Common myeloid progenitor, CD34-positive (primary cell): ENCODE measurements at regions not wholly inside any gene's neighbourhood (a gene's known extent, or its start where the extent isn't known, plus 50 kb on each side); places are given as distances from the start of the nearest gene placed in this dataset.

Experiments
- CTCF ChIA-PET: fragments of 350-600 bp; sonication (Branson Sonifier 250); formaldehyde crosslinking; loops from one replicate; lab custom pipeline; 2021; ENCODE audit warnings: antibody characterized with exemption; lab: Charles Lee
- POLR2A ChIA-PET: fragments of 350-600 bp; sonication (Branson Sonifier 250); formaldehyde crosslinking; loops from one replicate; lab custom pipeline; 2021; ENCODE audit warnings: antibody characterized with exemption; lab: Charles Lee
- DNase-seq, 3 donors: peaks; one replicate each; pipeline versions ENCODE4 v3.0.0 to v3.0.0-alpha.2; 2013
- H3K27ac ChIP-seq, 2 experiments: 1 replicate in 1 of 2; 2 replicates in 1 of 2; pipeline ENCODE4 v1.7.0; 2013; ENCODE audit warnings: inconsistent platforms in 2 of 2, low read length in 2 of 2, mild to moderate bottlenecking in 2 of 2, low read depth in 1 of 2, moderate library complexity in 1 of 2; ENCODE audit not compliant: severe bottlenecking in 2 of 2, insufficient read depth in 1 of 2, poor library complexity in 1 of 2
- H3K27me3 ChIP-seq, 5 experiments: replicated peaks in 2 of 5; 1 replicate in 3 of 5; 2 replicates in 2 of 5; pipeline versions ENCODE4 v1.6.1 to v1.7.0; 2013; ENCODE audit warnings: low read length in 4 of 5, mild to moderate bottlenecking in 2 of 5, moderate library complexity in 2 of 5, inconsistent platforms in 1 of 5; ENCODE audit not compliant: insufficient read depth in 5 of 5, control insufficient read depth in 4 of 5
- H3K36me3 ChIP-seq, 4 experiments: 1 replicate in 2 of 4; 2 replicates in 2 of 4; pipeline versions ENCODE4 v1.6.1 to v1.7.0; 2013; ENCODE audit warnings: low read length in 3 of 4, control low read depth in 1 of 4, mild to moderate bottlenecking in 1 of 4; ENCODE audit not compliant: control insufficient read depth in 4 of 4, insufficient read depth in 4 of 4
- H3K4me1 ChIP-seq, 4 experiments: 1 replicate in 3 of 4; 2 replicates in 1 of 4; pipeline versions ENCODE4 v1.6.1 to v1.7.1; 2013; ENCODE audit warnings: low read length in 3 of 4, mild to moderate bottlenecking in 3 of 4, control low read depth in 1 of 4, inconsistent platforms in 1 of 4, moderate library complexity in 1 of 4; ENCODE audit not compliant: control insufficient read depth in 4 of 4, insufficient read depth in 4 of 4; ENCODE audit errors: control extremely low read depth in 1 of 4
- H3K4me3 ChIP-seq, 7 experiments: 1 replicate in 4 of 7; 2 replicates in 3 of 7; pipeline versions ENCODE4 v1.5.1 to v1.7.0; 2013; ENCODE audit warnings: mild to moderate bottlenecking in 7 of 7, low read length in 6 of 7, moderate library complexity in 6 of 7, inconsistent platforms in 2 of 7, low read depth in 2 of 7, control low read depth in 1 of 7; ENCODE audit not compliant: insufficient read depth in 4 of 7, control insufficient read depth in 1 of 7; ENCODE audit errors: extremely low read depth in 1 of 7
- H3K9me3 ChIP-seq, 5 experiments: 1 replicate in 4 of 5; 2 replicates in 1 of 5; pipeline versions ENCODE4 v1.6.1 to v1.7.1; 2013; ENCODE audit warnings: low read length in 4 of 5, mild to moderate bottlenecking in 2 of 5, inconsistent platforms in 1 of 5, low read depth in 1 of 5, moderate library complexity in 1 of 5; ENCODE audit not compliant: control insufficient read depth in 4 of 5, insufficient read depth in 2 of 5; ENCODE audit errors: control extremely low read depth in 1 of 5
- WGBS: methylation state at CpG from one replicate; pipeline ENCODE4 v1.1.5; 2013; ENCODE audit not compliant: insufficient coverage; 5-methylcytosine and 5-hydroxymethylcytosine counted together

DNA sequence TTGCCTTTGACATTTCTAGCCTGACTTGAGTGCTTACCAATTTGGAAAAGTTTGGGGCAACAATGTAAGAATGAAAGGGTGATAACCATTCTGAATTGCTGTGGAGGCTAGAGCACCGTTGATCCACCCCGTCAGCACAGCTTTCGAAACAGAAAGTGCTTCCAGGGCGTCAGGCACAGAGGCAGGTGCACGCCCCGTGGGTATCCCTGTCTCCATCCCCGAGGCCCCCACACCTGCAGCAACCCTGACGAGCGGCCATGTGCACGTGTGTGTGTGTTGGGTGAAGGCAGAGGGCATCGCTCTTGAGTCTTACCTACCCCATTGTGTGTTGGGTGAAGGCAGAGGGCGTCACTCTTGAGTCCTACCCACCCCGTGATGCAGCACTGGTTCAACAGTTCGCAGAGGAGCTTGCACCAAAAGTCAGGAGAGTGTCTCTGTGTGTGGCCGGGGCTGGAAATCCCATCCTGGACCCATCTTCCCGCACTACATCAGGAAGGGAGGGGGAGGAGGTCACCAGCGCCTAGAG lies 404.5 kb downstream of the BRD1 start:
- 93% methylated on average over 10 of the region's 17 CpGs for WGBS
- POLR2A ChIA-PET = no interaction called here
- Histone ChIP-seq H3K36me3 (no peaks in the 10 kb centered on the region), H3K4me3 (no peak overlapping the region), H3K9me3 (peaks cover 0 to 8% (median 0%) of the 10 kb centered on the region in 5 experiments), H3K27ac (no peak overlapping the region), H3K4me1 (no peaks in the 10 kb centered on the region), H3K27me3 (peaks cover 0 to 22% (median 5%) of the 10 kb centered on the region in 5 experiments)
- CTCF ChIA-PET = no interaction called here
- DNase-seq = no peak

DNA sequence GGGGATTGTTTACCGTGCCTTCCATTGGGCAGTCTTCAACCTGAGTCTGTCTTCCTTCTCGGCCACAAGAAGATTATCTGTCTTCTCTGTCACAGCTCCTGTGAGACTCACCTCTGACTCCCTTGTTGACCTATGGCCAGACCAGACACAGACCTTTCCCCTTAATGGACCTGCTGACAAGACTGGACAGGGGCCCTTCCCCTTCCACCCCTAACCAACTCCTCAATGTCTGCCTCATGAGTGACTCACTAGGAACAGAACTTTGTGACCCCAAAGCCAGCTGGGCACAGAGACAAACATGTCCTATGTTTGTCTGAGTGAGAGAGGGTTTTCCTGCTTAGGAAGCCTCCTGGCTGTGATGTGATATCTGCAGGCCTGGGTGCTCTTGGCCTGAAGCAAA lies 405.0 kb downstream of the BRD1 start:
- 95% methylated on average over 2 of the region's 2 CpGs for WGBS
- POLR2A ChIA-PET = no interaction called here
- Histone ChIP-seq H3K4me1 (no peaks in the 10 kb centered on the region), H3K36me3 (no peaks in the 10 kb centered on the region), H3K27ac (no peak overlapping the region), H3K27me3 (peaks cover 0 to 22% (median 5%) of the 10 kb centered on the region in 5 experiments), H3K9me3 (peaks cover 0 to 8% (median 0%) of the 10 kb centered on the region in 5 experiments), H3K4me3 (no peak overlapping the region)
- DNase-seq = no peak
- CTCF ChIA-PET = no interaction called here

DNA sequence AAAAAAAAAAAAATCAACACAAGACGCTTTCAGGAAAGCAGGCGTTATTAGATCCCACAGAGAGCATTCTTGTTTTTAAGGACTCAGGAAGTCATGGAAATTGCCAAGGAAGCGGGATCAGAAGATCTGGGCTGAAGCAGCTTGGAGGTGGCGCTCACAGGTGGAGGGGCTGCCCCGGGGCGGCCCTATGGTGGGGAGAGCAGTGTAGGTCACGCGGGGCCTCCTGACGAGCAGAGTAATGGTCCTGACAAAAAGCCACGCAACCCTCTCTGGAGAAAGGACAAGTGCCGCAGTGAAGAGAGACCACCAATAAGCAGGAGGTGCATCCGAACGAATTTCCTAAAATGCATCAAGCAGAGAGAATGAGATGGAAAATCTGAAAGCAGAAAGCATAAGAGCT lies 407.0 kb downstream of the BRD1 start:
- POLR2A ChIA-PET = no interaction called here
- CTCF ChIA-PET = no interaction called here
- 86% methylated on average over 11 of the region's 13 CpGs for WGBS

DNA sequence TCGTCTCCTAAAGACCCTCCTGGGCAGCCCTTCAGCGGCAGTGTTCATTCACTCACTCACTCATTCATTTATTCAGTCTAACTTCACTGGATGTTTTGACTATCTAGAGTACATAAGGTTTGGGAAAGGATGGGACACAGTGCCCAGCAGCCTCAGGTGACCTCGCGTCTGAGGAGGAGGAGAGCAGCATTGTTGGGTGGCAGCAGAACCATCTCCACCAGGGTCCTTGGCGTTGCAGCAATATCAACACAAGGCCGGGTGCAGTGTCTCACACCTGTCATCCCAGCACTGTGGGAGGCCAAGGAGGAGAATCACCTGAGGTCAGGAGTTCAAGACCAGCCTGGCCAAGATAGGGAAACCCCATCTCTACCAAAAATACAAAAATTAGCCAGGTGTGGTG lies 408.0 kb downstream of the BRD1 start:
- CTCF ChIA-PET = no interaction called here

More for the DNA sequence above, 407.0 kb downstream of the BRD1 start:
- Histone ChIP-seq H3K27me3 (peaks cover 0 to 13% (median 3%) of the 10 kb centered on the region in 5 experiments), H3K4me3 (no peak overlapping the region), H3K9me3 (peaks cover 0 to 8% (median 0%) of the 10 kb centered on the region in 5 experiments), H3K36me3 (no peaks in the 10 kb centered on the region), H3K4me1 (no peaks in the 10 kb centered on the region), H3K27ac (no peak overlapping the region)
- no peak for DNase-seq

DNA sequence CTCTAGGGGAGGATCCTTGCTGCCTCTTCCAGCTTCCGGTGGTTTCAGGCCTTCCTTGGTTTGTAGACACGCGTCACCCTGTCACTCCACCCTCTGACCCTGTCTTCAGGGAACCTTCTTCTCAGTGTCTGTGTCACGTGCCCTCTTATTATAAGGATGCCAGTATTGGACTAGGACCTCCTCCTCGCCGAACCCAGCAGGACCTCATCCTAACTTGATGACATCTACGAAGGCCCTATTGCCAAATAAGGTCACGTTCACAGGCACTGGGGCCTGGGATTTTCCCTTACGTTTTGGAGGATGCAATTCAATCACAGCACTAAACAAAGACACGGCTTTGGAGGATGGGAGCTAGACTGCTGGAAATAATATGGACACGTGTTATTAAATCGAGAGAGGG lies 408.7 kb downstream of the BRD1 start:
- CTCF ChIA-PET = no interaction called here
- H3K4me1 ChIP-seq = no peaks in the 10 kb centered on the region
- 94% methylated on average over 10 of the region's 12 CpGs for WGBS
- H3K9me3 ChIP-seq = peaks cover 0 to 8% (median 0%) of the 10 kb centered on the region in 5 experiments
- no peaks in the 10 kb centered on the region for H3K36me3 ChIP-seq
- H3K4me3 ChIP-seq = no peak overlapping the region
- POLR2A ChIA-PET = no interaction called here
- DNase-seq = no peak
- H3K27me3 ChIP-seq = peaks cover 0 to 10% (median 3%) of the 10 kb centered on the region in 5 experiments
- no peak overlapping the region for H3K27ac ChIP-seq

More for the DNA sequence above, 408.0 kb downstream of the BRD1 start:
- DNase-seq = no peak
- Histone ChIP-seq H3K36me3 (no peaks in the 10 kb centered on the region), H3K4me1 (no peaks in the 10 kb centered on the region), H3K27ac (no peak overlapping the region), H3K27me3 (peaks cover 0 to 10% (median 3%) of the 10 kb centered on the region in 5 experiments), H3K9me3 (peaks cover 0 to 8% (median 0%) of the 10 kb centered on the region in 5 experiments), H3K4me3 (no peak overlapping the region)
- POLR2A ChIA-PET = no interaction called here
- WGBS = 92% methylated on average over 4 of the region's 6 CpGs

DNA sequence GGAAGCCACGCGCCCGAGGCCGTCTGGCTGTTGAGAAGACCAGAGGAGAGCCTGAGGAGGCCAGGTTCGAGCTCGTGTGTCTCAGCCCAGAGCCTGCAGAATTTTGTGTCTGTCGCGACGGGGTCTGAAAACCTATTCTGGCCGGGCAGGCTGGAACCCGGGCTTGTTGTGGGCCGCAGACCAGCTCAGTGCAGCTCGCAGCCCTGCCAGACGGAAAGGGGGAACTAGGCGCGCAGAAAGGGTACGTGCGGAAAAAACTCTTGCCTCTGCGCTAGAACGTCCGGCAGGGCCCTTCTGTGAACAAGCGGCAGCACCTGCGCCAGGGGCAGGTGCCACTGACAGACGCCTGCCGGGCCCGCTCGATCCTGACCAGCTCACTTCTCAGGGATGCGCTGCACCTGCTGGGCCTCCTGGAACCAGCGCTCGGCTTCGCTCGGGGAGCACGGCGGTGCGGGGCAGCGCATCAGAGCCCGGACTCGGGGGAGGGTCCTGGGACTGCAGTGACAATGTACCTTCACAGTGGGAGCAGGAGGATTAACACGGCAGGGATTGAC lies 409.3 kb downstream of the BRD1 start:
- no peak for DNase-seq
- Histone ChIP-seq H3K9me3 (peaks cover 0 to 8% (median 0%) of the 10 kb centered on the region in 5 experiments), H3K27ac (no peak overlapping the region), H3K36me3 (no peaks in the 10 kb centered on the region), H3K4me3 (no peak overlapping the region), H3K4me1 (no peaks in the 10 kb centered on the region), H3K27me3 (peaks cover 0 to 11% (median 5%) of the 10 kb centered on the region in 5 experiments)
- 94% methylated on average over 39 of the region's 39 CpGs for WGBS
- POLR2A ChIA-PET = no interaction called here
- CTCF ChIA-PET = no interaction called here

DNA sequence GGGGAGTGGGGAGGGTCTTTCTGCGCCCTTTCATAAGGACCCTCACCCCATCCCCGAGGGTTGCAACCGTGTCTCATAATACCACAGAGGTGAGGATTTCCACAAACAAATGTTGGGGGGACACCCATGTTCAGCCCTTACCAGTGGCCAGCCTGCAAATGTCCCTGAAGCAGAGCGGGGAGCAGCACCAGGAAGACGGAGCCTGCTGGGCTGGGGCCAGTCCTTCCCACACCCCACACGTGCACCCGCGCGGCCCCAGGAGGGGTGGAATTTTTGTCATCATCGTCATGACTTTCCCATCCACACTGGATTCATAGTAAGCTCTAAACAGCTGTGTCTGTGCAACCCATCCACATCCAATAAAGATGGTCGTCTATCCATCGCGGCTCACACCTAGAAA lies 409.8 kb downstream of the BRD1 start:
- Histone ChIP-seq H3K4me1 (no peaks in the 10 kb centered on the region), H3K36me3 (no peaks in the 10 kb centered on the region), H3K9me3 (peaks cover 0 to 8% (median 0%) of the 10 kb centered on the region in 5 experiments), H3K27me3 (peaks cover 0 to 17% (median 5%) of the 10 kb centered on the region in 5 experiments), H3K27ac (no peak overlapping the region), H3K4me3 (no peak overlapping the region)
- CTCF ChIA-PET = no interaction called here
- POLR2A ChIA-PET = no interaction called here
- WGBS = 90% methylated on average over 8 of the region's 13 CpGs
- DNase-seq = no peak
